GM18870 (cell line): ENCODE measurements at regions not wholly inside any gene's neighbourhood (a gene's known extent, or its start where the extent isn't known, plus 50 kb on each side); places are given as distances from the start of the nearest gene placed in this dataset.
"Not testable (repeated sequence)": the region's sequence is repeated elsewhere in the genome, so short reads cannot be mapped to it uniquely, and the experiment has no call there.

Source experiments
- ATAC-seq: cut with Tn5 transposase; IDR thresholded peaks from one replicate; pipeline ENCODE4 v1.9.1; 2021; ENCODE audit warnings: moderate library complexity; ENCODE audit not compliant: unreplicated experiment

- no peak for ATAC-seq
Observed at GRCh38 chr2:82084679-82085392, 1780.3 kb upstream of the LRRTM1 start.

GRCh38 chr2:82075875-82076274, 1771.3 kb upstream of the LRRTM1 start:
- ATAC-seq = no peak

DNA sequence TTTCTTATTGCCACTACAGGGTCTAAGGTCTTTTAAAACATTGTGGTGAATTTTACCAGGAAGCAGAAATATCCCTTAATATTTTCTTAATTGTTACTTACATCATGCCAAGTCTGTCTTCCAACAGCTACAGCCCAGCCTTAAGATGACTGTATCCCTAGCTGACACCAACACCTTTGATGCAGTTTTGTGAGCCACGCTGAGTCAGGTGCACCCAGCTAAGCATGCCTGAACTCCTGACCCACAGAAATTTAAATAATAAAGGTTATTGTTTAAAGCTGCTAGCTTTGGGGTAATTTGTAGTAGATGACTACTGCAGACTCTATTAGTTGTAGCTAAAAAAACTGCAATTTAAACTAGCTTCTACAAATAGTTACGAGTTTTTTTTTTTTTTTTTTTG, 1757.9 kb upstream of the LRRTM1 start:
- ATAC-seq = no peak

DNA sequence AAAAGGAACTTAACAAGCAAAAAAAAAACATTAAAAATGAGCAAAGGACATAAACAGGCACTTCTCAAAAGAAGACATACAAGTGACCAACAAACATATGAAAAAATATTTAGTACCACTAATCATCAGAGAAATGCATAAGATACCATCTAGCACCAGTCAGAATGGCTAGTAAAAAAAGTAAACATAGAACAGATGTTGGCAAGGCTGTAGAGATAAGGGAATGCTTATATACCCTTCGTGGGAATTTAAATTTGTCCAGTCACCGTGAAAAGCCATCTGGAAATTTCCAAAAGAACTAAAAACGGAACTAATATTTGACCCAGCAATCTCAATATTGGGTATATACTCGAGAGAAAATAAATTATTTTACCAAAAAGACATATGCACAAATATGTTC, 1751.3 kb upstream of the LRRTM1 start:
- no peak for ATAC-seq

DNA sequence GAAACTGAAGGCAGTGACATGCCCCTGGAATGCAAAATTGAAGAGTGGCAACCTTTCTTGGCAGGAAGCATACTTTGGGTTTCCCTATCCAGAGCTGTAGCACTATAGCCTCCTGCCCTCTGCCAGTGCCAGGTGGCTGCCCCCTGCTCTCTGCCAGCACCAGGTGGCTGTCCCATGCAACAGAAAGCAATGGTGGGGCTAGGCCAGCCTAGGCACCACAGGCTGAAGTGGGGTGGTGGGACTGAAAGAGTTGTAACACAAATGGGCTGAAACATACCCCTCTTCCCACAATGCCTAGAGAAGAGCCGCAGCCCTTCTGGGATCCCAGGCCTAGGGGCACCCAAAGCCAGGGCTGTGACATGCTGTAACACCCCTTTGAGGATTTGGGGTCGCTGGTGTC, 1739.3 kb upstream of the LRRTM1 start:
- ATAC-seq = no peak

DNA sequence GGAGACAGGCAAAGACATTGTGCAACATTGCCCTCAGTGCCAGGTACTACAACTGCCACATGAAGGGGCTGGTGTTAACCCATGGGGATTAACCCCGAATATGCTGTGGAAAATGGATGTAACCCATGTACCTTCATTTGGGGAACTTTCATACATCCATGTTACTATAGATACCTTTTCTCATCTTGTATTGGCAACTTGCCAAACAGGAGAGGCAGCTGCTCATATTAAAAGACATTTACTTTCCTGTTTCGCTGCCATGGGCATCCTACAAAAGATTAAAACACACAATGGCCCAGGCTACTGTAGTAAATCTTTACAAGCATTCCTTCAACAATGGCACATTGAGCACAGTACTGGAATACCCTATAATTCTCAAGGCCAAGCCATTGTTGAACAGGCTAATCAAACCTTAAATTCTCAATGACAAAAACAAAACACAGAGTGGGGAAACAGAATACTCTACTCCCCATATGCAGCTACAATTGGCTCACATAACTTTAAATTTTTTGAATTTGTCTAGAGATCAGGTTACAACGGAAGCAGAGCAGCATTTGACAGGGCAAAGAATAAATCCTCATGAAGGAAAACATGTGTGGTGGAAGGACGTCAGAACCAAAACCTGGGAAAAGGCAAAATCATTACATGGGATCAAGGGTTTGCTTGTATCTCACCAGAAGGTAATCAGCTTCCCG, 1723.5 kb upstream of the LRRTM1 start:
- ATAC-seq = no peak

- ATAC-seq = no peak
Observed at GRCh38 chr2:82023710-82024109, 1719.2 kb upstream of the LRRTM1 start.

DNA sequence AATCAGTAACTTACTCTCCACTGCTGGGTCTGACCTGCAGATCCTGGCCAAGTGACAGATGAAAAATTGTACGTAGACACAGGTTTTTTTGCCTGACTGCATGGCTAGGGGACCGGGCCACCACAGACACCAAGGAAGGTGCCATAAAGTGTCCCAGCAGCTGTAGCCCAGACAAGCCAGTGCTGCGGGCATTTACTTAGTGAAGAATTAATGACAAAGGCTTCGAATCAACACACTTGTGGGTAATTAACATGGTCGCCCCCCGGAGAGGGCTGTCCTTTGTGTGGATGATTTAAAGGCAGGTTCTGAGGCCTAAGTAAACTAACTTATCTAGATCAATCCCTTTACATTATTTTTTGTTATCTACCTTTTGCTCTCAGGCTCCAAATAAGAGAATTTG, 1709.1 kb upstream of the LRRTM1 start:
- no peak for ATAC-seq

GRCh38 chr2:82007071-82007664, 1702.6 kb upstream of the LRRTM1 start:
- ATAC-seq = no peak

DNA sequence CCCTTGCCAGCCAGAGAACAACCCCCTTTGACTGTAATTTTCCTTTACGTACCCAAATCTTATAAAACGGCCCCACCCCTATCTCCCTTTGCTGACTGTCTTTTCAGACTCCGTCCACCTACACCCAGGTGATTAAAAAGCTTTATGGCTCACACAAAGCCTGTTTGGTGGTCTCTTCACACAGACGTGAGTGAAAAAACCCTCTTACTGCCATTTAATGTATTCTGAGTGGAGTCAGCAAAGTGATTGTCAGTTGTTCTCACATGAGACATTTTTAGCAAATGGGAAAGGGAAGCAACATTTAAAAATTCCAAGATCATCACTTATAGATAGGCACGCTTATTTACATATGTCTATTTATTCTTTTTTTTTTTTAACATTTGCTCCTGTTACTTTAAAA, 1701.3 kb upstream of the LRRTM1 start:
- not testable (repeated sequence) for ATAC-seq

- no peak for ATAC-seq
Observed at GRCh38 chr2:82001614-82002013, 1697.1 kb upstream of the LRRTM1 start.

GRCh38 chr2:82000606-82001005, 1696.1 kb upstream of the LRRTM1 start:
- no peak for ATAC-seq

DNA sequence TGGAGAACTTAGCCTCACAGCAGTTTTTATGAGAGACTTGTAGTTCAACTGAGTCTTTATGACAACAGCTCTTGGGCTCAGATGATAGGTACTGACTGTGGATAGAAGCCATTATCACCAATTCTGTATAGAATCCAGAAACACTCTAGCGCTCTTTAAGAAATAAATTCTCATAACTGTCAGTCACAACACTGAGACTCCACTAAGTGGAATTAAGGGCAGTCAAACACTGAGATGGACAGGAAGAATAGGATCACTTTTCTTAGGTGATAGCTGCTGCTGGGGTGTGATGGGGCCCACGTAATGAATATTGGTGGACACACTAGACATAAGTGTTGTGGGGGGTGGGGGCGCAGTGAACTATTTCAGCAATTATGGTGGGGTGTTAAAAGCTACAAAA, 1691.8 kb upstream of the LRRTM1 start:
- ATAC-seq = no peak

- ATAC-seq = no peak
Observed at GRCh38 chr2:81991282-81991681, 1686.7 kb upstream of the LRRTM1 start.

DNA sequence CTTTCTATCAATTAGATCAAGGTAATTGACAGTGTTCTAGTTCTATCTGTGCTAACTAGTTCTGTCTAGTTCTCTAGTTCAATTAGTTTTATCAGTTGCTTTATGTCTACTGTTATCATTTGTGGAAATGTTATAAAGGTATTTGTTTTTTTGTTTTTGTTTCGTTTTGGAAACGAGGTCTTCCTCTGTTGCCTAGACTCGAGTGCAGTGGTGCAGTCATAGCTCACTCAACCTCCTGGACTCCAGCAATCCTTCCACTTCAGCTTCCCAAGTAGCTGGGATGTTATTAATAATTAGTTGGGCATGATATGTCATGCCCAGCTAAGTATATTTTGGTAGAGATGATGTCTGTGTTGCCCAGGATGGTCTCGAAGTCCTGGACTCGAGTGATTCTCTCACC, 1682.8 kb upstream of the LRRTM1 start:
- no peak for ATAC-seq

- no peak for ATAC-seq
Observed at GRCh38 chr2:81984969-81985637, 1680.6 kb upstream of the LRRTM1 start.

DNA sequence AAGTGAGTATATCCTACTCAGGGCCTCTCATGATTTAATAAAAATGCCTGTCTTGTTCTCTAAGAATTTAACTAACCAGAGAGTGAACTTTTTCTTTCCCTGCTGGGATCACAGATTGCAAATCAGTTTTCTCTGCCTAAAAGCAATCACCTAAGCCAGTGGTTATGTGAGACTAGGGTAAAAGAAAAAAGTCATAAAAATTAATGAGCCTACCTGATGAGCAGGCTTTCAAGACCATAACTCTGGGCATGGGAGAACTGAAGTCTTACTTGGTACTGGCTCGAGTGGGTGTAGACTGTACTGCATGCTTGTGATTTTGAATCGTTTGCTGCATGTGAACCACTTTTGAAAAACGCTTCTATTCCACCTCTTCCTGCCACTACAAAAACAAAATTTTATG, 1677.0 kb upstream of the LRRTM1 start:
- no peak for ATAC-seq

GRCh38 chr2:81979086-81979485, 1674.5 kb upstream of the LRRTM1 start:
- no peak for ATAC-seq

DNA sequence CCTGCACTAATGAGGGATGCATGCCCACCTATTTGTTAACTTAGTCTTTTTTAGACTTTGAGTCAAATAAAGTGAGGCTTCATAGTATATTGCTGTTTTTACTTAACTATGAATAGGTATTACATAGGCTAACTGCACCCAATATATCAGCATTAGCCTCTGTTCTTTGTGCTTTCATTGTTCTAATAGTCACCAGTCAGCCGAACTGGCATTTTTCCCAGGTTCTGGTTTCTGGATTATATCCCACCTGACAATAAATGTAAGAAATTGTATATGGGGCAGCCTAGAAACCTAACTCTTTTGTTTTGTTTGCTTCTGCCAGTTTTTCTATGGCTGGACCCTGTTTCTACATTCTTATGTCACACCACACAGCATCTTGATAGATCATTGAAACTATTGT, 1672.4 kb upstream of the LRRTM1 start:
- no peak for ATAC-seq

- no peak for ATAC-seq
Observed at GRCh38 chr2:81974216-81974615, 1669.7 kb upstream of the LRRTM1 start.

GRCh38 chr2:81942876-81943275, 1638.3 kb upstream of the LRRTM1 start:
- ATAC-seq = no peak
